ENCODE measurements at regions not wholly inside any gene's neighbourhood (a gene's known extent, or its start where the extent isn't known, plus 50 kb on each side); places are given as distances from the start of the nearest gene placed in this dataset.

DNA sequence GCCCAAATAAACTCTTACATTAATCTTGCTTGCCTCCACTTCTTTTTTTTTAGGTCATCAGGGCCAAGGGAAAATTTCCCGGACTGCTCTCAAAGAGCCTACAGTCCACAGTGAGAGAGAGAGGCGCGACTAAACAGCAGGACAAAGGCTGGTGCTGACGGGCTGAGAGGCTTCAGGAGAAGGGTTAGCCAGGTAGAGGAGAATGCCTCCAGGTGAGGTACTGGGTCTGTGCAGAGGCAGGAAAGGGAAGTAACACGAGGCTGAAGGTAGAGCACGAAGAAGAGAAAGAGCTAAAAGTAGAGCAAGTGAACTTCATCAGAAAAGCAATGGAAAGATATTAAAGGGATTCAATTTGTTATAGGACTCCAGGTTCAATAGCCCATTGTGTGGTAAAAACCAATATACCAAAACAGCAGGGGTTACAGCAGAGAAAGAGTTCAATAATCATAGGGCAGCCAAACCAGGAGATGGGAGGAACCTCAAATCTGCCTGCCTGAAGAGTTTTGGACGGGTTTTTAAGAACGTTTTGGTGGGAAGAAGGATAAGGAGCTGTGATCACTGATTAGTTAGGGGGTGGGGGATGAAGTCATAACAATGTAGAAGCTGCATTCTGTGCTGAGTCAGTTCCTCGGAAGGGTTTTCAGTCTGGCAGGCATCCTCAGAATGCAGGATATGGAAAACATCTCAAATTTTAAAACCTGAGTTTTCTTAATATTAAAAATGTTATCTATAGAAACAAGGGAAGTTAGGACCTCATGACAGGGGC is 171.5 kb downstream of the AKR1D1 start:
- no peak overlapping the region for H3K27ac ChIP-seq (ENCODE audit: low read length)
- no peaks in the 10 kb centered on the region for H3K27me3 ChIP-seq (ENCODE audit: insufficient read depth, low read depth, low read length)
- no peak overlapping the region for H3K9ac ChIP-seq (ENCODE audit: low read length)
- H4K20me1 ChIP-seq (ENCODE audit: insufficient read depth), result no peaks in the 10 kb centered on the region
- H3K4me3 ChIP-seq (ENCODE audit: low read length), result no peak overlapping the region
- no peaks in the 10 kb centered on the region for H3F3A ChIP-seq (ENCODE audit: insufficient read depth, low read length, poor library complexity, severe bottlenecking)
- TF ChIP-seq REST (IDR thresholded peaks at IDR 0.05; ENCODE audit: borderline replicate concordance), result no peak
- no peak for TF ChIP-seq SMC3 (conservative IDR thresholded peaks at IDR 0.05; ENCODE audit: poor library complexity)
- TF ChIP-seq, protein P1, sequence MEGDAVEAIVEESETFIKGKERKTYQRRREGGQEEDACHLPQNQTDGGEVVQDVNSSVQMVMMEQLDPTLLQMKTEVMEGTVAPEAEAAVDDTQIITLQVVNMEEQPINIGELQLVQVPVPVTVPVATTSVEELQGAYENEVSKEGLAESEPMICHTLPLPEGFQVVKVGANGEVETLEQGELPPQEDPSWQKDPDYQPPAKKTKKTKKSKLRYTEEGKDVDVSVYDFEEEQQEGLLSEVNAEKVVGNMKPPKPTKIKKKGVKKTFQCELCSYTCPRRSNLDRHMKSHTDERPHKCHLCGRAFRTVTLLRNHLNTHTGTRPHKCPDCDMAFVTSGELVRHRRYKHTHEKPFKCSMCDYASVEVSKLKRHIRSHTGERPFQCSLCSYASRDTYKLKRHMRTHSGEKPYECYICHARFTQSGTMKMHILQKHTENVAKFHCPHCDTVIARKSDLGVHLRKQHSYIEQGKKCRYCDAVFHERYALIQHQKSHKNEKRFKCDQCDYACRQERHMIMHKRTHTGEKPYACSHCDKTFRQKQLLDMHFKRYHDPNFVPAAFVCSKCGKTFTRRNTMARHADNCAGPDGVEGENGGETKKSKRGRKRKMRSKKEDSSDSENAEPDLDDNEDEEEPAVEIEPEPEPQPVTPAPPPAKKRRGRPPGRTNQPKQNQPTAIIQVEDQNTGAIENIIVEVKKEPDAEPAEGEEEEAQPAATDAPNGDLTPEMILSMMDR (IDR thresholded peaks at IDR 0.05; ENCODE audit: poor library complexity, severe bottlenecking), result no peak
- no peak for TF ChIP-seq RAD21 (conservative IDR thresholded peaks at IDR 0.05)
- no peak for TF ChIP-seq EP300 (conservative IDR thresholded peaks at IDR 0.05; ENCODE audit: poor library complexity, severe bottlenecking)
- TF ChIP-seq MXI1 (conservative IDR thresholded peaks at IDR 0.05; ENCODE audit: poor library complexity, severe bottlenecking), result no peak
- TF ChIP-seq POLR2AphosphoS5 (IDR thresholded peaks at IDR 0.05), result no peak
- no peak for TF ChIP-seq TAF1 (IDR thresholded peaks at IDR 0.05; ENCODE audit: low read depth)
- no peak for TF ChIP-seq EZH2 (IDR thresholded peaks at IDR 0.05; ENCODE audit: borderline replicate concordance, insufficient read depth, low read length, poor library complexity, severe bottlenecking)
- H2AFZ ChIP-seq (ENCODE audit: low read depth, low read length), result no peak overlapping the region
- no peaks in the 10 kb centered on the region for H3K9me3 ChIP-seq (ENCODE audit: low read length)
- no peaks in the 10 kb centered on the region for H3K9me2 ChIP-seq (ENCODE audit: insufficient read depth, low read length)
- no peaks in the 10 kb centered on the region for H3K36me3 ChIP-seq (ENCODE audit: insufficient read depth, low read length)
- no peak overlapping the region for H3K4me2 ChIP-seq (ENCODE audit: low read length)
- H3K79me2 ChIP-seq (replicated peaks; ENCODE audit: insufficient read depth, low read length), result no peaks in the 10 kb centered on the region

- no peaks in the 10 kb centered on the region for H3F3A ChIP-seq (ENCODE audit: insufficient read depth, low read length, poor library complexity, severe bottlenecking)
- H3K9ac ChIP-seq (ENCODE audit: low read length), result no peak overlapping the region
- H3K27ac ChIP-seq (ENCODE audit: low read length), result no peak overlapping the region
- no peak overlapping the region for H3K4me3 ChIP-seq (ENCODE audit: low read length)
- no peaks in the 10 kb centered on the region for H3K79me2 ChIP-seq (replicated peaks; ENCODE audit: insufficient read depth, low read length)
- no peak overlapping the region for H3K4me2 ChIP-seq (ENCODE audit: low read length)
- no peaks in the 10 kb centered on the region for H3K9me2 ChIP-seq (ENCODE audit: insufficient read depth, low read length)
- no peaks in the 10 kb centered on the region for H3K27me3 ChIP-seq (ENCODE audit: insufficient read depth, low read depth, low read length)
- H3K9me3 ChIP-seq (ENCODE audit: low read length), result peaks cover 2% of the 10 kb centered on the region
- TF ChIP-seq REST (IDR thresholded peaks at IDR 0.05; ENCODE audit: borderline replicate concordance) (no peak), POLR2AphosphoS5 (IDR thresholded peaks at IDR 0.05) (no peak), SMC3 (conservative IDR thresholded peaks at IDR 0.05; ENCODE audit: poor library complexity) (no peak), TAF1 (IDR thresholded peaks at IDR 0.05; ENCODE audit: low read depth) (no peak)
- TF ChIP-seq, protein P1 (IDR thresholded peaks at IDR 0.05; ENCODE audit: poor library complexity, severe bottlenecking), result no peak
- H4K20me1 ChIP-seq (ENCODE audit: insufficient read depth), result no peaks in the 10 kb centered on the region
- H3K36me3 ChIP-seq (ENCODE audit: insufficient read depth, low read length), result no peaks in the 10 kb centered on the region
- no peak overlapping the region for H2AFZ ChIP-seq (ENCODE audit: low read depth, low read length)
Measured at GRCh38 chr7:138248609-138249008, 172.3 kb downstream of the AKR1D1 start.

All from neural cell (in vitro differentiated cells).